Fibroblast of mammary gland (primary cell): ENCODE measurements at regions not wholly inside any gene's neighbourhood (a gene's known extent, or its start where the extent isn't known, plus 50 kb on each side); places are given as distances from the start of the nearest gene placed in this dataset.
"Not testable (repeated sequence)": the region's sequence is repeated elsewhere in the genome, so short reads cannot be mapped to it uniquely, and the experiment has no call there.

Experiments used
- DNase-seq: peaks from one replicate; pipeline ENCODE4 v3.0.0-alpha.2; 2010; ENCODE audit warnings: low read depth
- H3K4me3 ChIP-seq: 2 replicates; pipeline ENCODE4 v1.5.1; 2011; ENCODE audit warnings: low read depth, mild to moderate bottlenecking, low read length, moderate library complexity; ENCODE audit not compliant: control insufficient read depth
- CTCF ChIP-seq: conservative IDR thresholded peaks from 2 replicates; pipeline ENCODE4 v1.5.1; 2011; ENCODE audit warnings: low read depth, low read length, inconsistent platforms; ENCODE audit not compliant: control insufficient read depth, insufficient read depth

- no peak for TF ChIP-seq CTCF
- H3K4me3 ChIP-seq, result no peak overlapping the region
- DNase-seq, result no peak
Measured at GRCh38 chr16:76713191-76713590, 436.0 kb downstream of the CNTNAP4 start.

- H3K4me3 ChIP-seq, DNase-seq: not testable (repeated sequence)
Measured at GRCh38 chr16:76716251-76716650, 439.1 kb downstream of the CNTNAP4 start.

- H3K4me3 ChIP-seq, result no peak overlapping the region
- TF ChIP-seq CTCF, result no peak
- no peak for DNase-seq
Measured at GRCh38 chr16:76724181-76724580, 447.0 kb downstream of the CNTNAP4 start.

- peak; percentile 17 for DNase-seq
- no peak overlapping the region for H3K4me3 ChIP-seq
- TF ChIP-seq CTCF, result no peak
Measured at GRCh38 chr16:76729525-76729924, 452.3 kb downstream of the CNTNAP4 start.

GRCh38 chr16:76732894-76733293 lies 455.7 kb downstream of the CNTNAP4 start:
- no peak for DNase-seq
- TF ChIP-seq CTCF, result no peak
- no peak overlapping the region for H3K4me3 ChIP-seq

- no peak for TF ChIP-seq CTCF
- no peak for DNase-seq
- H3K4me3 ChIP-seq, result no peak overlapping the region
Measured at GRCh38 chr16:76741623-76742022, 449.4 kb upstream of the MON1B start.

- no peak for DNase-seq
- H3K4me3 ChIP-seq, result no peak overlapping the region
- TF ChIP-seq CTCF, result no peak
Measured at GRCh38 chr16:76748461-76749348, 442.3 kb upstream of the MON1B start.
